ENCODE measurements at regions not wholly inside any gene's neighbourhood (a gene's known extent, or its start where the extent isn't known, plus 50 kb on each side); places are given as distances from the start of the nearest gene placed in this dataset.

- DNase-seq (ENCODE audit: low read depth) = no peak
Measured at GRCh38 chr1:13968361-13968760, 268.4 kb downstream of the PRDM2 start.

DNA sequence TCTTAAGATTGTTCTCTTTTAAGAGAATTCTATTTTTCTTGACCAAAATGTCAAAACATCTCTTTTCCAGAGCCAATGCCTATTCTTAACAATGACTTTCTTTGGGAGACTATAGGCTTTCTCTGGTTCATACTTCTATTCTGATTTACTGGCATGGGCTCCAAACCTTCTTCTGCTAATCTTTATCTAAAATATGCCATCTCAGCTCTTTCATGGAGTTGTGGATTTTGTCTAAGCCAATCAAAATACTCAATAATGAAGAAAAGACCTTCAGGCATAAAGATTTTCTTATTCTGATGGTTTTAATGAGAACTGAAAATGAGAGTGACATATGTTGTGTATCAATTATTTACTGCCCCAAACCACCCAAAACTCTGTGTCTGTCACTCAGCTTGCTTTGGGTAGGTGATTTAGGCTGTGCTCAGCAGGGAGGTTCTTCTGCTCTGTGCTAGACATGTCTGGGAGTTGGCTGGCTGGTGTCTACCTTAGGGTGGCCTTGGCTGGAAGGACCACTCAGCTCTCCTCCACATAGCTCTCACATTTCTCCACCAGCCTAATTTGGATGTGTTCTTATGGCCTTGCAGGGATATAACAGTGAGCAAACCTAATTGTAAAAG lies 270.8 kb downstream of the PRDM2 start:
- DNase-seq (ENCODE audit: low read depth) = no peak

GRCh38 chr1:13976485-13976884 lies 276.5 kb downstream of the PRDM2 start:
- DNase-seq (ENCODE audit: low read depth) = no peak

- DNase-seq (ENCODE audit: low read depth) = no peak
Measured at GRCh38 chr1:13981142-13981541, 281.2 kb downstream of the PRDM2 start.

GRCh38 chr1:13983393-13983792 lies 283.4 kb downstream of the PRDM2 start:
- no peak for DNase-seq (ENCODE audit: low read depth)

DNA sequence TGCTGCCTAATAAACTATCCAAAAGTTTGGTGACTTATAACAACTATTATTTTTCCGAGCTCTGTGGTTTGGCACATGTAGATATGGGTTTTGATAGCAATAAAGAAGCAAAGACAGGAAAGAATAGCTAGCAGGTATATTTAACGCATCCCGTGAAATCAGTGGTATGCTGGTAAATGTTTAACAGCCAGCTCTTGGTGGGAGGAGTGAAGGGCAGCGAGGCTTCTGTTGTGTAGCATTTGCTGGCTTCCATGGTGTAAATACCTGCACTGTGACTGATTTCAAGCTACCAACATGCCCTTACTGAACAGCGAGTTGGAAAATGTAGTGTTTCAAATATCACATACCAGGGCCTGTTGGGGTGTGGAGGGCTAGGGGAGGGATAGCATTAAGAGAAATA lies 291.0 kb downstream of the PRDM2 start:
- no peak for DNase-seq (ENCODE audit: low read depth)

GRCh38 chr1:13992489-13993285 lies 292.7 kb downstream of the PRDM2 start:
- DNase-seq (ENCODE audit: low read depth) = no peak

GRCh38 chr1:13994386-13994785 lies 294.4 kb downstream of the PRDM2 start:
- DNase-seq (ENCODE audit: low read depth) = no peak

DNA sequence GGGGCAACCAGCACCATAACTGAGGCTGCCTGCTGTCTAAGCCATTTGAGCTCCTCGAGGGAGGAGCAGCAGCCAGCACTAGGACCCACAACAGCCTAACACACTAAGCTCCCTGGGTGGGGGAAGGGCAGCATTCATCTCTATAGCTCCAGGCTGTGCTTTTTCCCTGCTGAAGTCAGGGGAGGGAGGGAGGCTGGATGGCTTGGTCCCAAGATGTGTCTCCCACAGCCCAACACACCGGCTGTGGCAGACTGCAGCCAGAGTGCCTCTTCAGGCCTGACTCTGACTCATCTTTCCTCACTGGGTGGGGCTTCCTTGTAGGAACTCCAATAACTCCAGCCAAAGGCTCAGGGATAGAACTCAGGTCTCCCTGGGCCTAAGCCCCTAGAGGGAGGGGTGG lies 296.3 kb downstream of the PRDM2 start:
- DNase-seq (ENCODE audit: low read depth) = no peak

DNA sequence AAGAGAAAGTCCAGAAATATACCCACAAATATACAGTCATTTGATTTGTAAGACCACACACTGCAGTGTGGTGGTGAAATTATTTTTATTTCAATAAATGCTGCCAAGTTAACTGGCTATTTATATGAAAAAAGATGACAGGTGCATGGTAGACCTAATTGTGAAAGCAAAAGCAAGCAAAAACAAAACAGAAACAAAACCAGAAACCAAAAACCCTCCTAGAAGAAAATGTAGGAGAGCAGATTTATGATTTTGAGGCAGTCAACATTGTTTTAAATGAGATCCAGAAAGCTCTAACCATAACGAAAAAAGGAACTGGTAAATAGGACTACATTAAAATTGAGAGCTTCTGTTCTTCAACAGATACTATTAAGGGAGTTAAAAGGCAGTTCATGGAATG lies 303.6 kb downstream of the PRDM2 start:
- DNase-seq (ENCODE audit: low read depth) = no peak

GRCh38 chr1:14009582-14009981 lies 309.6 kb downstream of the PRDM2 start:
- DNase-seq (ENCODE audit: low read depth) = no peak

GRCh38 chr1:14010476-14010875 lies 310.5 kb downstream of the PRDM2 start:
- DNase-seq (ENCODE audit: low read depth) = no peak

- no peak for DNase-seq (ENCODE audit: low read depth)
Measured at GRCh38 chr1:14011132-14011531, 311.1 kb downstream of the PRDM2 start.

- DNase-seq (ENCODE audit: low read depth) = no peak
Measured at GRCh38 chr1:14011888-14012287, 311.9 kb downstream of the PRDM2 start.

DNA sequence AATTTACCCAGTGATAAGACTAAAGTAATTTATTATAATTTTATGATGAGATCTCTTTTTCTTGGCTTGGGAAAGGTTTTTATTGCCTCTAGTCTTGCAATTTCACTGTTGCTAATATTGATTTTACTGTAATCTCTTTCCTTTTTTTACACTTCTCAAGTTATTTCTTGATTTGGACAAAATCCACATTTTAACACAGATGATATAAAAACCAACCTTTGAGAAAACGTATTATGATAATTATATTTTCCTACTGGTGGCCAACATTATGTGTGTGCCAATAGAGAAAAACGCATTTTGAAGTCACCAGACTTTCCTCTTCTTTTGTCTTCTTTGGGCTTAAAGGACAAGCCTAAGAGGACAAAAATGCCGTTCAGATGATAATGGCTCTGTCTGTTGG lies 314.9 kb downstream of the PRDM2 start:
- no peak for DNase-seq (ENCODE audit: low read depth)

DNA sequence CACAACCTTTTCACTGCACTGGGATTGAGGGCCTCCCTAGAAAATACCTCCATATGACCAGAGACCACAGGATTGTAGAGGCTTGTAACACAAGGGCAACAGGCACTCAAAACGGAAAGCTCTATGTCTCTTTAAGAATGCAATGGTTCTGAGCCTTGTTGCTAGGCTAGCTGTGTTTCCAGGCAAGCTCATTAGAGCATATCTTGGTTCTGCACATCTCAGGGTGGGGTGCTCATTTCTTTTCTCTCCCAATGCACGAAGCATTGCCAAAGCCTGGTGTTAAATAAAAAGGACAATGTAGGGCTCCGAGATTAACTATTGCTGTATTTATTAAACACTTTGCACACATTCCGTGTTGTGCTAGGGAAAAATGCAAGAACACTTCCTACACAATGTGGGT lies 315.9 kb downstream of the PRDM2 start:
- no peak for DNase-seq (ENCODE audit: low read depth)

- no peak for DNase-seq (ENCODE audit: low read depth)
Measured at GRCh38 chr1:14017531-14017961, 317.6 kb downstream of the PRDM2 start.

GRCh38 chr1:14019461-14019860 lies 319.5 kb downstream of the PRDM2 start:
- no peak for DNase-seq (ENCODE audit: low read depth)

GRCh38 chr1:14020006-14020405 lies 320.0 kb downstream of the PRDM2 start:
- no peak for DNase-seq (ENCODE audit: low read depth)

- DNase-seq (ENCODE audit: low read depth) = no peak
Measured at GRCh38 chr1:14027099-14027498, 327.1 kb downstream of the PRDM2 start.

DNA sequence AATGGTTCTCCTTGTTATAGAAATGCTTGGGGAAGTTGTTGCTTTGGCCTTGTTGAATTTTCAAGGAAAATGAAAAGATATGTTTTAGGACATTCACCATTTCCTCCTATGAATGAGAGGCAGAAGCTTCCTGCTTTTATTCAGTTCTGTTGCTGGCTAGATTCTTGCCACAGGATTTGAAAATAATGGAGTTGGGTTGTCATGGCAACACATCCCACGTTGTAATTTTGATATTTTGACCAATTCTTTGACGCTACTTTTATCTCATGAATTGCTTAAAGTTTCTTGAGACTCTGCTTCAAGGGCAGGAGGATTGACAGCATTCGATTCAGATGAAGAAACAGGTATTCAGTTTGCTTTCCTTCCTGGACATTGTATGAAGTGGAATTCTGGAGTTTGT lies 331.5 kb downstream of the PRDM2 start:
- no peak for DNase-seq (ENCODE audit: low read depth)

DNA sequence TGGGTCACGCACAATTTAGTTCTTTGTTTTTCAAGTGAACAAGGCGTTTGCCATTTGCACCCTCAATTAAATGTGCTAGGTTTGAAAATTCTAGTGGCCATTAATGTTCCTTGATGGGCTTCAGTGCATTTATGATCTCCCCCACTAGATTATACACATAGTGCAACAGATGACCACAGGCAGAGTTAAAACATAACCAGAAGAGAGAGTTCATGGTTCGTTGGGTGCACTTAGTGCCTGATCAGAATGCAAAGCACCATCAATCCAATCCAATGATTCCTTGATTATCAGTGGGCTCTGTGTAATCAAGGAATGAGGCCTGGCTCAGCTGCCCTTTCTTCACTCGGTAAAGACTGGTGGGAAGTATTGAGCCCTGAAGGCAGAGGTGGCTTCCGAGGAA lies 334.5 kb downstream of the PRDM2 start:
- no peak for DNase-seq (ENCODE audit: low read depth)

DNA sequence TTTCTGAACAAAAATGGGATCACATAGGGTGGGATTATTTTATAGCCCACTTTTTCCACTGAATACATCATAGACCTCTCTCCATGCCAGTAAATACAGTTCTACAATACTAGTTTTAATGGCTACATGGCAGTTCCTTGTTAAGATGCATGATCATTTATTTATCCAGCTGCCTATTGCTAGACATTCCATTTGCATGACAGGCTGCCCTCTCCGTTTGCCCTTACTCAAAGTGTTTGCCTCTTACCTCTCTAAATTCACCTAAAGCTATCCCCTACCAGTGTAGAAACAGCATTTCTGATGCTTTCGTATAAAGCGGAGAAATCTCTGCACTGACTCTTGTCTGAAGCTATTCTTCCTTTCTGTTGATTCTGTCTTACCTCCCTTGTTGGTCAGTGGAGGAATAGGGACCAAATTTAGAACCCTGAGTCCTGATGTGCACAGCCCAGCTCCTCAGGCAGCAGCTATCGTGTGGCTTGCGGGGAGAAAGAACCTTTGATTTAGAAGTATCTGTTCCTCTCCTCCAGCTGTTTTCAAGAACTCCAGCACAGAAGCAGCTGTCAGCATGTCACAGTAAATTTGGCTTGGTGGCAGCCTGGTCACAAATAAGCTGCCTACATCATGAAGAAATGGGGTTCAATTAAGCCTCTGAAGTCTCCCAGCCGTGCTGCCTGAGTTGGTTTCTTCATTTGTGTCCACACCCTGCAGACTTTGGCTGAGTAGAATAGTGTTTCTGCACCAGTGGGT lies 337.3 kb downstream of the PRDM2 start:
- DNase-seq (ENCODE audit: low read depth) = no peak
